ENCODE measurements at regions not wholly inside any gene's neighbourhood (a gene's known extent, or its start where the extent isn't known, plus 50 kb on each side); places are given as distances from the start of the nearest gene placed in this dataset.

- H3K4me1 ChIP-seq, result no peaks in the 10 kb centered on the region
- H3K27ac ChIP-seq, result no peak overlapping the region
- no peaks in the 10 kb centered on the region for H3K27me3 ChIP-seq
- H3K4me2 ChIP-seq, result no peak overlapping the region
- no peak overlapping the region for H3K4me3 ChIP-seq
- TF ChIP-seq Cebpa-rat (IDR thresholded peaks at IDR 0.05), result no peak
- no peak overlapping the region for H3K9ac ChIP-seq
- H3K9me3 ChIP-seq, result no peaks in the 10 kb centered on the region
- H3K36me3 ChIP-seq, result no peaks in the 10 kb centered on the region
- H4K20me1 ChIP-seq, result no peaks in the 10 kb centered on the region
Observed at GRCh38 chr14:61627612-61628011, 67.7 kb upstream of the HIF1A start.

DNA sequence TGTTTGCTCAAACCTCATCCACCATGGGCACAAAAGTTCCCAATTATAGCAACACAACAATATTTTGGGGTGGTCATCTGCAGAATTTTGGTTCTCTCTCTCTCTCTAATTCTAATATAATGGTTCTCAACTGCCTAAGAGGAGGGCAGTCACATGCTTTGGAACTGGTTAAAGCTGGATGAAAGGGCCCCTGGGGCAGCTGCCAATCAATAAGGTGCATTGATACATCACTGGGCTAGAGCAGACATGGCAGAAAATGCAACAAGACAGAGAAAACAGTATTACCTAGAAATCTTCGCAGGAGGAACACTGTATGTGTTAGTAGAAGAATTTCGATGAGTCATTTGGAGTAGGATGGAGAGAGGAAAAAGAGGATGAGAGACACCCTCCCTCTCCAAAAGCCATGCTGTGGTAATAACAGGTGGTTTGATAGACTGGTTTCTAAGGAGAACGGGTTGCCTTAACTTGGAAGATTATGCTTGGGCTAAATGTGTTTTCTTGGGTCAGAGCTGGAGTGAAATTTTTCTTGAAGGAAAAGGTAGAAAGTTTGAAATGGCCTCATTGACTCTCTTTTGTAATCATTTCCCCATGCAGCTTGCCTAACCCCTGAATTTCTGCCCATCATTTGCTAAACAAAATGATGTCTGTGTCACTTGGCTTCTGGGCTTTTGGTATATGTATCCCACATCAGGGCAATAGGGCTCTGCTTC lies 67.1 kb upstream of the HIF1A start:
- H3K4me2 ChIP-seq, result no peak overlapping the region
- TF ChIP-seq Cebpa-rat (IDR thresholded peaks at IDR 0.05), result no peak
- H3K27me3 ChIP-seq, result no peaks in the 10 kb centered on the region
- H3K9ac ChIP-seq, result no peak overlapping the region
- H3K36me3 ChIP-seq, result no peaks in the 10 kb centered on the region
- no peak overlapping the region for H3K27ac ChIP-seq
- H4K20me1 ChIP-seq, result no peaks in the 10 kb centered on the region
- no peaks in the 10 kb centered on the region for H3K9me3 ChIP-seq
- no peaks in the 10 kb centered on the region for H3K4me1 ChIP-seq
- no peak overlapping the region for H3K4me3 ChIP-seq

- H3K4me1 ChIP-seq, result no peaks in the 10 kb centered on the region
- H3K27me3 ChIP-seq, result no peaks in the 10 kb centered on the region
- H3K36me3 ChIP-seq, result no peaks in the 10 kb centered on the region
- H3K9ac ChIP-seq, result no peak overlapping the region
- no peak overlapping the region for H3K27ac ChIP-seq
- H4K20me1 ChIP-seq, result no peaks in the 10 kb centered on the region
- no peaks in the 10 kb centered on the region for H3K9me3 ChIP-seq
- no peak overlapping the region for H3K4me2 ChIP-seq
- H3K4me3 ChIP-seq, result no peak overlapping the region
- no peak for TF ChIP-seq Cebpa-rat (IDR thresholded peaks at IDR 0.05)
Observed at GRCh38 chr14:61630399-61631044, 64.8 kb upstream of the HIF1A start.

DNA sequence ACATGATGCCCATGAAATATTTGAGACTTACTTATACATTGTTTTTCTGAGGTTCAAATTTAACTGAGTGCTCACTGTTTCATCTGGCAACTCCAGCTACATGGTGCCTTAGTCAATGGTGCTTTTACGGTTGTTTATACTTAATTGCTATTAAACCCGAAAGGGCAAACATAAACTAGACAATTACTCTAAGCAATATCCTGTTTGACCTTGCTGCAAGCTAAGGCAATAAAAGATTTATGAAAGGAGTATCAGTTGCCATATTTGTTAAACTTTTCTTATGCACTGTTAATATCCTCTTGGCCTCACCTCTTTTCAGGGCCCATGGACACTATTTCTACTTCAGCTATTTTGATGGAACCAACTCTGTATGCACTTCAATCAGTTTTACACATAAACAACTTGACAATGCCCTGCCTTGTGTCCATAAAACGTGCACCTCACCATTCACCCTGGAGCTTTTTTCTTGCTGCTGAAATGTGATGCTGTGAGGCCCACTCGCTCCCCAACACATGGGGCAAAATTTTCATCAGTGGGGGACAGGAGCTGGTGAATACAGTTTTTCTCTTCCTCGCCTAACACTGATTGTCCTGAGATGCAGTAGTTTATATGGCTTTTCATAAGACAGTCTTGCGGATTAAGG lies 64.1 kb upstream of the HIF1A start:
- Histone ChIP-seq H3K4me2 (no peak overlapping the region), H3K4me1 (no peaks in the 10 kb centered on the region), H3K9me3 (no peaks in the 10 kb centered on the region), H3K27ac (no peak overlapping the region), H3K27me3 (no peaks in the 10 kb centered on the region), H4K20me1 (no peaks in the 10 kb centered on the region), H3K4me3 (no peak overlapping the region), H3K9ac (no peak overlapping the region), H3K36me3 (no peaks in the 10 kb centered on the region)
- TF ChIP-seq Cebpa-rat (IDR thresholded peaks at IDR 0.05), result no peak

GRCh38 chr14:61632401-61632800 lies 62.9 kb upstream of the HIF1A start:
- no peaks in the 10 kb centered on the region for H3K36me3 ChIP-seq
- no peak overlapping the region for H3K27ac ChIP-seq

DNA sequence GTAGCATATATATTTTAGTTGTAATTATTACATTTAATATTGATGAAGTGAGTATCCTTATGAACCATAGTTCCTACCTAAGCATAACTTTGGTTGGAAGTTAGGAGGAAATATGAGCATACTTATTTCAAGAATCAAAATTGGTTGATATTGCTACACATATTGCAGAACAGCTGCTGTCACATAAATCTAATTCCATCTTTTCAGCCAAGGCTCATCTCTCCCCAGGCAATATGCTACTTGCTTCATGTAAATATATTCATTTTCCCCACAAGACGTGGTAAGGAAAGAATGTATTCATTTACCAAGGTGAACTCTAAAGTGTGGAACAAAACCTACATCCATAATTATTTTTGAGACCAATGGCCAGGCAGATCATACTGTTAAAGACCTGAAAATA lies 62.5 kb upstream of the HIF1A start:
- Histone ChIP-seq H4K20me1 (no peaks in the 10 kb centered on the region), H3K9ac (no peak overlapping the region), H3K9me3 (no peaks in the 10 kb centered on the region), H3K4me2 (no peak overlapping the region), H3K27ac (no peak overlapping the region), H3K4me1 (no peaks in the 10 kb centered on the region), H3K36me3 (no peaks in the 10 kb centered on the region), H3K27me3 (no peaks in the 10 kb centered on the region), H3K4me3 (no peak overlapping the region)
- no peak for TF ChIP-seq Cebpa-rat (IDR thresholded peaks at IDR 0.05)

More at GRCh38 chr14:61632401-61632800, 62.9 kb upstream of the HIF1A start:
- Histone ChIP-seq H3K4me3 (no peak overlapping the region), H3K4me1 (no peaks in the 10 kb centered on the region), H4K20me1 (no peaks in the 10 kb centered on the region), H3K4me2 (no peak overlapping the region), H3K9me3 (no peaks in the 10 kb centered on the region), H3K9ac (no peak overlapping the region), H3K27me3 (no peaks in the 10 kb centered on the region)
- no peak for TF ChIP-seq Cebpa-rat (IDR thresholded peaks at IDR 0.05)

GRCh38 chr14:61636291-61636690 lies 59.0 kb upstream of the HIF1A start:
- Histone ChIP-seq H3K36me3 (no peaks in the 10 kb centered on the region), H3K27me3 (no peaks in the 10 kb centered on the region), H3K4me1 (peaks cover 12% of the 10 kb centered on the region), H4K20me1 (no peaks in the 10 kb centered on the region), H3K4me3 (no peak overlapping the region), H3K4me2 (no peak overlapping the region), H3K27ac (no peak overlapping the region), H3K9ac (no peak overlapping the region), H3K9me3 (no peaks in the 10 kb centered on the region)
- no peak for TF ChIP-seq Cebpa-rat (IDR thresholded peaks at IDR 0.05)

DNA sequence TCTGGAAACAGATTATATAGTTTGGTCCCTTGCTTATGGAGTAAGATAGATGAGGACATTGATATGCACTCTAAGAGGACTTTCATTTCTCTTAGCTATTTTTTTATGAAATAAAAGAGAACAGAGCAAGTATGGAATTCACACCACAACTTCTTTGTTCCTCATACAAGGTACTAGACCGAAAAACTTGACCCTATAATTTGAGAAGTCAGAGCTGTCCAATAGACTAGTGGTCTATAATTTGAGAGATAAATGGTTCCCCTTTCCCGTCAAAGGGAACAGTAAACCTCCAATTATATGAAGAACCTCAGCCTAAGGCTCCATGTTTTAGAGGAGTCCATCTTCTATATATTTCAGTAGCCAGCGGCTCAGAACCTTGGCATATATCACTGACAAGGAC lies 58.5 kb upstream of the HIF1A start:
- H3K4me1 ChIP-seq, result peaks cover 15% of the 10 kb centered on the region
- H3K27me3 ChIP-seq, result no peaks in the 10 kb centered on the region
- no peaks in the 10 kb centered on the region for H3K36me3 ChIP-seq
- H3K9me3 ChIP-seq, result no peaks in the 10 kb centered on the region
- no peaks in the 10 kb centered on the region for H4K20me1 ChIP-seq
- no peak for TF ChIP-seq Cebpa-rat (IDR thresholded peaks at IDR 0.05)
- H3K9ac ChIP-seq, result no peak overlapping the region
- no peak overlapping the region for H3K4me3 ChIP-seq
- H3K27ac ChIP-seq, result no peak overlapping the region
- H3K4me2 ChIP-seq, result no peak overlapping the region

GRCh38 chr14:61638595-61639387 lies 56.5 kb upstream of the HIF1A start:
- Histone ChIP-seq H3K36me3 (no peaks in the 10 kb centered on the region), H3K27ac (no peak overlapping the region), H3K9ac (no peak overlapping the region), H3K4me1 (peaks cover 24% of the 10 kb centered on the region), H3K4me3 (no peak overlapping the region), H4K20me1 (no peaks in the 10 kb centered on the region), H3K9me3 (no peaks in the 10 kb centered on the region), H3K27me3 (no peaks in the 10 kb centered on the region), H3K4me2 (no peak overlapping the region)
- no peak for TF ChIP-seq Cebpa-rat (IDR thresholded peaks at IDR 0.05)
